Esophagus muscularis mucosa (tissue), 4 donors: ENCODE measurements at regions not wholly inside any gene's neighbourhood (a gene's known extent, or its start where the extent isn't known, plus 50 kb on each side); places are given as distances from the start of the nearest gene placed in this dataset.

Experiments
- DNase-seq: peaks from one replicate; pipeline ENCODE4 v3.0.0-alpha.2; 2017; ENCODE audit errors: extremely low spot score
- H3K27ac ChIP-seq, 4 donors: fragments of 200-600 bp; sonication (generic); replicated peaks in 1 of 4; 1 replicate in 3 of 4; 2 replicates in 1 of 4; pipeline ENCODE4 v1.5.1; 2016 to 2019; ENCODE audit warnings: mild to moderate bottlenecking in 1 of 4
- H3K27me3 ChIP-seq, 4 donors: fragments of 200-600 bp; sonication (generic); one replicate each; pipeline versions ENCODE4 v1.5.1 to v1.6.0; 2016 to 2019
- H3K36me3 ChIP-seq, 4 donors: fragments of 200-600 bp; sonication (generic); one replicate each; pipeline ENCODE4 v1.5.1; 2016 to 2019
- H3K4me1 ChIP-seq, 4 donors: fragments of 200-600 bp; sonication (generic); one replicate each; pipeline ENCODE4 v1.5.1; 2016 to 2019
- H3K4me3 ChIP-seq, 4 donors: fragments of 200-600 bp; sonication (generic); 1 replicate in 2 of 4; 2 replicates in 2 of 4; pipeline ENCODE4 v1.5.1; 2016 to 2019; ENCODE audit warnings: mild to moderate bottlenecking in 4 of 4, moderate library complexity in 1 of 4
- H3K9me3 ChIP-seq, 4 donors: fragments of 200-600 bp; sonication (generic); 1 replicate in 3 of 4; 2 replicates in 1 of 4; pipeline ENCODE4 v1.5.1; 2016 to 2019
- CTCF ChIP-seq, 3 experiments: fragments of 200-600 bp in 2 of 3; fragments of 450-650 bp in 1 of 3; sonication (generic) in 2 of 3; IDR thresholded peaks; one replicate each; pipeline ENCODE4 v1.5.1; 2017 to 2019; ENCODE audit warnings: antibody characterized with exemption in 3 of 3, mild to moderate bottlenecking in 2 of 3, moderate library complexity in 1 of 3
- EP300 ChIP-seq: sonication (generic); formaldehyde crosslinking; IDR thresholded peaks from one replicate; pipeline ENCODE4 v1.6.1; 2017; ENCODE audit warnings: antibody characterized with exemption
- POLR2A ChIP-seq: fragments of 450-650 bp; IDR thresholded peaks from one replicate; pipeline ENCODE4 v1.6.1; 2017; ENCODE audit warnings: antibody characterized with exemption, moderate library complexity, mild to moderate bottlenecking, low read depth
- POLR2AphosphoS5 ChIP-seq, 2 donors: sonication (generic); formaldehyde crosslinking; IDR thresholded peaks; one replicate each; pipeline ENCODE4 v1.6.1; 2017; ENCODE audit warnings: antibody characterized with exemption in 2 of 2
- WGBS: methylation state at CpG from one replicate; pipeline ENCODE4 v1.1.5; 2018; 5-methylcytosine and 5-hydroxymethylcytosine counted together
- intact Hi-C: fragments of 100-400 bp; cut with DNase I; formaldehyde crosslinking; loops from one replicate; pipeline ENCODE4 v1.15.1; 2023

- Histone ChIP-seq H3K4me1 (no peaks in the 10 kb centered on the region), H3K27ac (no peak overlapping the region), H3K9me3 (no peaks in the 10 kb centered on the region), H3K36me3 (no peaks in the 10 kb centered on the region), H3K4me3 (no peak overlapping the region), H3K27me3 (no peaks in the 10 kb centered on the region)
- TF ChIP-seq EP300 (no peak), POLR2AphosphoS5 (IDR thresholded peaks at IDR 0.05) (no peak), CTCF (IDR thresholded peaks at IDR 0.05) (no peak), POLR2A (no peak)
- WGBS = 96% methylated on average over 1 of the region's 1 CpG
- DNase-seq = no peak
- intact Hi-C loops = no loop called here
Measured at GRCh38 chr12:60010486-60010885, 414.7 kb downstream of the SLC16A7 start.

- no peaks in the 10 kb centered on the region for H3K36me3 ChIP-seq
- no peak overlapping the region for H3K27ac ChIP-seq
- DNase-seq = no peak
- H3K9me3 ChIP-seq = no peaks in the 10 kb centered on the region
- TF ChIP-seq POLR2A = no peak
- no peak for TF ChIP-seq CTCF (IDR thresholded peaks at IDR 0.05)
- no peak for TF ChIP-seq POLR2AphosphoS5 (IDR thresholded peaks at IDR 0.05)
- no peak for TF ChIP-seq EP300
- no peaks in the 10 kb centered on the region for H3K27me3 ChIP-seq
- intact Hi-C loops = no loop called here
- no peak overlapping the region for H3K4me3 ChIP-seq
- H3K4me1 ChIP-seq = no peaks in the 10 kb centered on the region
- WGBS = 48% methylated on average over 1 of the region's 1 CpG
Measured at GRCh38 chr12:60012659-60013058, 416.8 kb downstream of the SLC16A7 start.

- no peak for DNase-seq
- Histone ChIP-seq H3K27me3 (no peaks in the 10 kb centered on the region), H3K4me3 (no peak overlapping the region), H3K36me3 (no peaks in the 10 kb centered on the region), H3K4me1 (no peaks in the 10 kb centered on the region), H3K9me3 (no peaks in the 10 kb centered on the region), H3K27ac (no peak overlapping the region)
- no peak for TF ChIP-seq EP300
- TF ChIP-seq CTCF (IDR thresholded peaks at IDR 0.05) = no peak
- no peak for TF ChIP-seq POLR2A
- TF ChIP-seq POLR2AphosphoS5 (IDR thresholded peaks at IDR 0.05) = no peak
- intact Hi-C loops = no loop called here
Measured at GRCh38 chr12:60014436-60014835, 418.6 kb downstream of the SLC16A7 start.

- H3K27ac ChIP-seq = no peak overlapping the region
- TF ChIP-seq CTCF (IDR thresholded peaks at IDR 0.05) = no peak
- no peak for TF ChIP-seq POLR2AphosphoS5 (IDR thresholded peaks at IDR 0.05)
- TF ChIP-seq POLR2A = no peak
- no peak for TF ChIP-seq EP300
- WGBS = 69% methylated on average over 2 of the region's 2 CpGs
- no peak overlapping the region for H3K4me3 ChIP-seq
- intact Hi-C loops = no loop called here
- no peaks in the 10 kb centered on the region for H3K36me3 ChIP-seq
- DNase-seq = no peak
- H3K4me1 ChIP-seq = no peaks in the 10 kb centered on the region
- no peaks in the 10 kb centered on the region for H3K9me3 ChIP-seq
- H3K27me3 ChIP-seq = no peaks in the 10 kb centered on the region
Measured at GRCh38 chr12:60020068-60020467, 424.2 kb downstream of the SLC16A7 start.

- Histone ChIP-seq H3K27me3 (no peaks in the 10 kb centered on the region), H3K4me1 (no peaks in the 10 kb centered on the region), H3K27ac (no peak overlapping the region), H3K36me3 (no peaks in the 10 kb centered on the region), H3K4me3 (no peak overlapping the region), H3K9me3 (no peaks in the 10 kb centered on the region)
- TF ChIP-seq CTCF (IDR thresholded peaks at IDR 0.05) = no peak
- TF ChIP-seq POLR2AphosphoS5 (IDR thresholded peaks at IDR 0.05) = no peak
- TF ChIP-seq POLR2A = no peak
- TF ChIP-seq EP300 = no peak
- DNase-seq = no peak
- WGBS = 100% methylated on average over 3 of the region's 3 CpGs
- intact Hi-C loops = no loop called here
Measured at GRCh38 chr12:60021235-60021634, 425.4 kb downstream of the SLC16A7 start.
